ENCODE measurements at regions not wholly inside any gene's neighbourhood (a gene's known extent, or its start where the extent isn't known, plus 50 kb on each side); places are given as distances from the start of the nearest gene placed in this dataset.

DNA sequence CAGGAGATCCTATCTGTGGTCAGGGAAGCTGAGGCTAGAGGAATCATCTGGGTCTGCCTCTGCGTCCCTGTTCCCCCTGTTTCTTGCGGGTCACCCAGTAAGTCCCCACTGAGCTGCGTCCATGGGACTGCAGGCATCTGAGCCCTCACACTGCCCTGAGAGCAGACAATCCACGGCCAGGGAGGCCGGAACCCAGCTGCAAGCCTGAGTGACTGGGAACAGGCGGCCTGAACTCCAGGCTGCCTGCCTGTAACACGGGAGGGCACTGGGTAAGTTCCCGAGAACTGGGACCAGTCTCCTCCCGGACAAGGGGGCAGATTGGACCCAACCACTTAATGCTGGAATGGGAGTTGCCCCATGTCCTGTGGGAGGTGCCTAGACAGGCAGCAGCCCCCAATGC is 727.4 kb downstream of the BRD1 start:
- 65 to 72% (median 72%) methylated on average over 6 to 9 of the region's 9 CpGs for WGBS, 3 donors
- Histone ChIP-seq H3K4me1 (ENCODE audit: insufficient read depth) (no peaks in the 10 kb centered on the region), H3K27ac (no peak overlapping the region), H3K36me3 (no peaks in the 10 kb centered on the region), H3K4me3 (no peak overlapping the region), H3K9me3 (no peaks in the 10 kb centered on the region), H3K27me3 (no peaks in the 10 kb centered on the region)
- no peak for DNase-seq
- intact Hi-C loops (cut with DNase I): no loop called here
- no peak for TF ChIP-seq POLR2A (IDR thresholded peaks at IDR 0.05)
- TF ChIP-seq EP300 (IDR thresholded peaks at IDR 0.05): no peak
- no peak for TF ChIP-seq CTCF (IDR thresholded peaks at IDR 0.05)

- DNase-seq: no peak
- no peak overlapping the region for H3K27ac ChIP-seq
- 72 to 75% (median 73%) methylated on average over 15 of the region's 15 CpGs for WGBS, 3 donors
Measured at GRCh38 chr22:49099496-49100124, 728.1 kb downstream of the BRD1 start.

DNA sequence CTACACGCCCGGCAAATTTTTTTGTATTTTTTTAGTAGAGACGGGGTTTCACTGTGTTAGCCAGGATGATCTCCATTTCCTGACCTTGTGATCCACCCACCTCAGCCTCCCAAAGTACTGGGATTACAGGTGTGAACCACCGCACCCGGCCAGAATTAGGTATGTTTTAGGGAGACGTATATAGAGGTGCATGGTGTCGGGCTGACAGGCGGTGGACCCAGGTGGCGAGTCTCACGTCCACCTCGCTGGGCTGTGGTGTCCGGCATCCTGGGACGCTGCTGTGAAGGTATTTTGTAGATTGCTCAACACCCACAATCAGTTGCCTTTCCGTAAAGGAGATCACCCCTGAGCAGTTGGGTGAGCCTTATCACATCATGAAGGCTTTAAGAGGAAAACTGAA is 728.6 kb downstream of the BRD1 start:
- intact Hi-C loops (cut with DNase I): no loop called here
- no peak overlapping the region for H3K27ac ChIP-seq
- 88 to 96% (median 89%) methylated on average over 14 of the region's 14 CpGs for WGBS, 3 donors

More at GRCh38 chr22:49099496-49100124, 728.1 kb downstream of the BRD1 start:
- no peak for TF ChIP-seq EP300 (IDR thresholded peaks at IDR 0.05)
- TF ChIP-seq POLR2A (IDR thresholded peaks at IDR 0.05): no peak
- no peak for TF ChIP-seq CTCF (IDR thresholded peaks at IDR 0.05)
- Histone ChIP-seq H3K27me3 (no peaks in the 10 kb centered on the region), H3K9me3 (no peaks in the 10 kb centered on the region), H3K4me1 (ENCODE audit: insufficient read depth) (no peaks in the 10 kb centered on the region), H3K4me3 (no peak overlapping the region), H3K36me3 (no peaks in the 10 kb centered on the region)
- intact Hi-C loops (cut with DNase I): no loop called here

GRCh38 chr22:49097966-49098365 is 729.7 kb downstream of the BRD1 start:
- no peak overlapping the region for H3K4me3 ChIP-seq
- TF ChIP-seq CTCF (IDR thresholded peaks at IDR 0.05) (no peak), EP300 (IDR thresholded peaks at IDR 0.05) (no peak), POLR2A (IDR thresholded peaks at IDR 0.05) (no peak)
- H3K27me3 ChIP-seq: no peaks in the 10 kb centered on the region
- intact Hi-C loops (cut with DNase I): no loop called here
- no peaks in the 10 kb centered on the region for H3K9me3 ChIP-seq
- H3K4me1 ChIP-seq (ENCODE audit: insufficient read depth): no peaks in the 10 kb centered on the region
- 81 to 85% (median 83%) methylated on average over 10 of the region's 10 CpGs for WGBS, 3 donors
- no peaks in the 10 kb centered on the region for H3K36me3 ChIP-seq
- no peak overlapping the region for H3K27ac ChIP-seq
- DNase-seq: no peak

More for the DNA sequence above, 728.6 kb downstream of the BRD1 start:
- H3K36me3 ChIP-seq: no peaks in the 10 kb centered on the region
- H3K4me3 ChIP-seq: no peak overlapping the region
- H3K27me3 ChIP-seq: no peaks in the 10 kb centered on the region
- TF ChIP-seq POLR2A (IDR thresholded peaks at IDR 0.05) (no peak), EP300 (IDR thresholded peaks at IDR 0.05) (no peak), CTCF (IDR thresholded peaks at IDR 0.05) (no peak)
- H3K9me3 ChIP-seq: no peaks in the 10 kb centered on the region
- DNase-seq: no peak
- no peaks in the 10 kb centered on the region for H3K4me1 ChIP-seq (ENCODE audit: insufficient read depth)
